ENCODE measurements at regions not wholly inside any gene's neighbourhood (a gene's known extent, or its start where the extent isn't known, plus 50 kb on each side); places are given as distances from the start of the nearest gene placed in this dataset.

- no peak overlapping the region for H2AK5ac ChIP-seq (ENCODE audit: low read depth, low read length)
- dilution Hi-C loops (cut with HindIII; ENCODE audit: low sequenced_read_pairs, unreplicated experiment): no loop called here
- DNase-seq (no peak), ATAC-seq (ENCODE audit: low read depth) (no peak; the same call in 1 of the 2 replicates)
- H4K91ac ChIP-seq (ENCODE audit: insufficient read depth, low read depth, low read length): no peak overlapping the region
- H3K56ac ChIP-seq (ENCODE audit: extremely low read depth, insufficient read depth, low read length): no peak overlapping the region
- no peak overlapping the region for H4K8ac ChIP-seq (ENCODE audit: low read depth in 2 of 2, low read length in 2 of 2)
- H2BK120ac ChIP-seq (ENCODE audit: low read depth, low read length): no peak overlapping the region
- H3K23ac ChIP-seq (ENCODE audit: low read depth, low read length): no peak overlapping the region
- no peaks in the 10 kb centered on the region for H4K20me1 ChIP-seq (ENCODE audit: insufficient read depth, low read length)
- H3K4me3 ChIP-seq (ENCODE audit: insufficient read depth, low read depth, low read length): no peak overlapping the region
- H3K9me3 ChIP-seq (ENCODE audit: control insufficient read depth, insufficient read depth, low read length): peaks cover 2% of the 10 kb centered on the region; the same call in 1 of the 2 replicates
- ChIA-PET CTCF (no interaction called here), POLR2A (ENCODE audit: unreplicated experiment) (no interaction called here)
- in situ Hi-C loops (cut with MboI; ENCODE audit: low sequenced_read_pairs): no loop called here
- H3K27ac ChIP-seq (ENCODE audit: insufficient read depth, low read length): no peak overlapping the region
- no peaks in the 10 kb centered on the region for H3K4me1 ChIP-seq (ENCODE audit: control insufficient read depth, insufficient read depth, low read length)
- no peak overlapping the region for H2BK20ac ChIP-seq (ENCODE audit: low read depth, low read length)
- H2AFZ ChIP-seq (replicated peaks; ENCODE audit: low read length, poor library complexity): no peak overlapping the region
- H3K4ac ChIP-seq (ENCODE audit: low read depth, low read length): no peak overlapping the region
- H2BK5ac ChIP-seq (ENCODE audit: low read depth, low read length, poor library complexity, severe bottlenecking): no peak overlapping the region
- H3K27me3 ChIP-seq (ENCODE audit: control insufficient read depth, insufficient read depth, low read length): no peaks in the 10 kb centered on the region
- H3K4me2 ChIP-seq (ENCODE audit: low read depth, low read length): no peak overlapping the region
- intact Hi-C loops (cut with micrococcal nuclease): loop anchor here (10.0 kb wide), 1 partner anchor 590 kb away; the partner anchor contains the start of gene KCND2
- H4K5ac ChIP-seq (ENCODE audit: low read depth, low read length): no peak overlapping the region
- H3K79me1 ChIP-seq (ENCODE audit: low read depth in 1 of 2, low read length in 2 of 2): no peaks in the 10 kb centered on the region
- no peaks in the 10 kb centered on the region for H3K36me3 ChIP-seq (ENCODE audit: control insufficient read depth, insufficient read depth, low read length)
- no peak overlapping the region for H3K18ac ChIP-seq (ENCODE audit: low read depth, low read length)
- no peak overlapping the region for H2BK15ac ChIP-seq (ENCODE audit: low read depth, low read length)
- no peak overlapping the region for H3K9ac ChIP-seq (ENCODE audit: low read depth, low read length)
- no TSS peak for BruUV-seq (replicated peaks)
- H2AK9ac ChIP-seq (replicated peaks; ENCODE audit: low read depth, low read length, poor library complexity): no peak overlapping the region
- H3K9me1 ChIP-seq (ENCODE audit: insufficient read depth, low read length): no peaks in the 10 kb centered on the region
- TF ChIP-seq SMC3 (IDR thresholded peaks at IDR 0.05; ENCODE audit: low read depth, low read length) (no peak), USF2 (IDR thresholded peaks at IDR 0.05; ENCODE audit: low read depth, low read length) (no peak), BHLHE40 (IDR thresholded peaks at IDR 0.05; ENCODE audit: low read depth, low read length) (no peak), NFE2L2 (IDR thresholded peaks at IDR 0.05; ENCODE audit: low read depth, low read length) (no peak), MXI1 (IDR thresholded peaks at IDR 0.05; ENCODE audit: borderline replicate concordance, low read depth, low read length) (no peak), RAD21 (IDR thresholded peaks at IDR 0.05; ENCODE audit: low read length) (no peak), POLR2A (IDR thresholded peaks at IDR 0.05; ENCODE audit: low read depth, low read length) (no peak), RFX5 (IDR thresholded peaks at IDR 0.05; ENCODE audit: low read depth, low read length) (no peak), MAFK (IDR thresholded peaks at IDR 0.05; ENCODE audit: low read depth, low read length) (no peak), CEBPB (IDR thresholded peaks at IDR 0.05; ENCODE audit: low read depth, low read length) (no peak), RCOR1 (IDR thresholded peaks at IDR 0.05; ENCODE audit: insufficient replicate concordance, low read length) (no peak), CHD1 (IDR thresholded peaks at IDR 0.05; ENCODE audit: low read depth, low read length) (no peak), ELK1 (IDR thresholded peaks at IDR 0.05; ENCODE audit: borderline replicate concordance, low read depth, low read length) (no peak), MAZ (IDR thresholded peaks at IDR 0.05; ENCODE audit: borderline replicate concordance, low read depth, low read length) (no peak), CTCF (conservative IDR thresholded peaks at IDR 0.05; ENCODE audit: low read depth, low read length) (no peak), FOS (IDR thresholded peaks at IDR 0.05; ENCODE audit: low read depth, low read length) (no peak)
- H3K14ac ChIP-seq (replicated peaks; ENCODE audit: low read depth, low read length): no peak overlapping the region
These were observed 588.2 kb upstream of the KCND2 start for GRCh38 chr7:119684763-119685162.

Measured in IMR-90 (cell line).